IPS-NIHi7 (cell line): ENCODE measurements at regions not wholly inside any gene's neighbourhood (a gene's known extent, or its start where the extent isn't known, plus 50 kb on each side); places are given as distances from the start of the nearest gene placed in this dataset.

ENCODE experiments used
- DNase-seq: peaks from one replicate; pipeline ENCODE4 v3.0.0; 2012; ENCODE audit warnings: mixed read lengths; ENCODE audit errors: extremely low spot score

GRCh38 chr2:191514613-191515012 is 163.3 kb upstream of the NABP1 start:
- DNase-seq = no peak

GRCh38 chr2:191515551-191515950 is 162.4 kb upstream of the NABP1 start:
- DNase-seq = no peak

- DNase-seq = no peak
Measured at GRCh38 chr2:191516260-191516659, 161.7 kb upstream of the NABP1 start.

GRCh38 chr2:191521608-191522208 is 156.2 kb upstream of the NABP1 start:
- DNase-seq = no peak

- no peak for DNase-seq
Measured at GRCh38 chr2:191522478-191523120, 155.3 kb upstream of the NABP1 start.

- DNase-seq = no peak
Measured at GRCh38 chr2:191526091-191526490, 151.8 kb upstream of the NABP1 start.

GRCh38 chr2:191526536-191526935 is 151.4 kb upstream of the NABP1 start:
- no peak for DNase-seq

GRCh38 chr2:191526953-191527556 is 150.9 kb upstream of the NABP1 start:
- no peak for DNase-seq

GRCh38 chr2:191530618-191531017 is 147.3 kb upstream of the NABP1 start:
- DNase-seq = no peak

- no peak for DNase-seq
Measured at GRCh38 chr2:191533693-191534180, 144.2 kb upstream of the NABP1 start.

GRCh38 chr2:191537921-191538320 is 140.0 kb upstream of the NABP1 start:
- no peak for DNase-seq

- DNase-seq = peak; percentile 41
Measured at GRCh38 chr2:191538334-191538903, 139.5 kb upstream of the NABP1 start.

- peak; percentile 27 for DNase-seq
Measured at GRCh38 chr2:191539068-191539467, 138.9 kb upstream of the NABP1 start.

GRCh38 chr2:191540681-191541080 is 137.3 kb upstream of the NABP1 start:
- peak; percentile 24 for DNase-seq

GRCh38 chr2:191543708-191544107 is 134.2 kb upstream of the NABP1 start:
- no peak for DNase-seq

- DNase-seq = no peak
Measured at GRCh38 chr2:191544461-191545062, 133.4 kb upstream of the NABP1 start.

- no peak for DNase-seq
Measured at GRCh38 chr2:191545361-191545760, 132.6 kb upstream of the NABP1 start.

GRCh38 chr2:191552066-191552465 is 125.9 kb upstream of the NABP1 start:
- no peak for DNase-seq

GRCh38 chr2:191554240-191554639 is 123.7 kb upstream of the NABP1 start:
- DNase-seq = no peak

GRCh38 chr2:191555092-191555742 is 122.7 kb upstream of the NABP1 start:
- peak; percentile 78 for DNase-seq

GRCh38 chr2:191556463-191556862 is 121.5 kb upstream of the NABP1 start:
- DNase-seq = no peak

GRCh38 chr2:191557841-191558240 is 120.1 kb upstream of the NABP1 start:
- no peak for DNase-seq
